Astrocyte (in vitro differentiated cells and primary cell): ENCODE measurements at regions not wholly inside any gene's neighbourhood (a gene's known extent, or its start where the extent isn't known, plus 50 kb on each side); places are given as distances from the start of the nearest gene placed in this dataset.

ENCODE experiments used
- DNase-seq: peaks from one replicate; pipeline ENCODE4 v3.0.0-alpha.2; 2010; ENCODE audit warnings: low read depth
- FAIRE-seq: peaks from 2 replicates; lab custom pipeline; 2011; peaks lifted over from hg19 to GRCh38; lab: Jason Lieb, UNC
- H2AFZ ChIP-seq: 2 replicates; pipeline ENCODE4 v1.6.0; 2012; ENCODE audit warnings: low read depth, low read length, inconsistent platforms
- H3K27ac ChIP-seq: 2 replicates; pipeline ENCODE4 v1.5.1; 2011; ENCODE audit warnings: low read depth, low read length, inconsistent platforms
- H3K27me3 ChIP-seq: 2 replicates; pipeline ENCODE4 v1.6.0; 2011; ENCODE audit warnings: low read length, inconsistent platforms; ENCODE audit not compliant: insufficient read depth
- H3K36me3 ChIP-seq: 2 replicates; pipeline ENCODE4 v1.5.1; 2011; ENCODE audit warnings: low read length, inconsistent platforms; ENCODE audit not compliant: insufficient read depth
- H3K4me1 ChIP-seq: 2 replicates; pipeline ENCODE4 v1.5.1; 2011; ENCODE audit warnings: low read length, inconsistent platforms; ENCODE audit not compliant: insufficient read depth
- H3K4me2 ChIP-seq: 2 replicates; pipeline ENCODE4 v1.6.0; 2012; ENCODE audit warnings: low read length, inconsistent platforms
- H3K4me3 ChIP-seq: 2 replicates; pipeline ENCODE4 v1.5.1; 2011; ENCODE audit warnings: low read depth, mild to moderate bottlenecking, low read length, inconsistent platforms; ENCODE audit not compliant: insufficient read depth
- H3K79me2 ChIP-seq: 2 replicates; pipeline ENCODE4 v1.6.0; 2012; ENCODE audit warnings: mild to moderate bottlenecking, low read length, inconsistent platforms; ENCODE audit not compliant: insufficient read depth
- H3K9ac ChIP-seq: 2 replicates; pipeline ENCODE4 v1.6.0; 2012; ENCODE audit warnings: mild to moderate bottlenecking, low read length, inconsistent platforms
- H3K9me3 ChIP-seq: 2 replicates; pipeline ENCODE4 v1.5.1; 2012; ENCODE audit warnings: low read depth, mild to moderate bottlenecking, low read length, inconsistent platforms; ENCODE audit not compliant: insufficient read depth
- H4K20me1 ChIP-seq: 2 replicates; pipeline ENCODE4 v1.6.0; 2012; ENCODE audit warnings: low read length, inconsistent platforms; ENCODE audit not compliant: insufficient read depth
- H3K27ac Mint-ChIP-seq: one replicate; pipeline ENCODE4 v1.8.0; 2021; ENCODE audit warnings: mild to moderate bottlenecking, mixed read lengths; ENCODE audit not compliant: unreplicated experiment
- H3K27me3 Mint-ChIP-seq: one replicate; pipeline ENCODE4 v1.8.0; 2021; ENCODE audit warnings: low read depth, mixed read lengths; ENCODE audit not compliant: unreplicated experiment
- H3K36me3 Mint-ChIP-seq: one replicate; pipeline ENCODE4 v1.8.0; 2021; ENCODE audit warnings: low read depth, mixed read lengths; ENCODE audit not compliant: unreplicated experiment
- H3K4me1 Mint-ChIP-seq: one replicate; pipeline ENCODE4 v1.8.0; 2021; ENCODE audit warnings: low read depth, mixed read lengths; ENCODE audit not compliant: unreplicated experiment
- H3K4me3 Mint-ChIP-seq: one replicate; pipeline ENCODE4 v1.8.0; 2021; ENCODE audit warnings: mild to moderate bottlenecking, moderate library complexity, mixed read lengths; ENCODE audit not compliant: unreplicated experiment
- H3K9me3 Mint-ChIP-seq: one replicate; pipeline ENCODE4 v1.8.0; 2021; ENCODE audit warnings: mild to moderate bottlenecking, mixed read lengths; ENCODE audit not compliant: unreplicated experiment
- CTCF ChIP-seq: IDR thresholded peaks from 2 replicates; pipeline ENCODE4 v1.5.1; 2011; ENCODE audit warnings: low read depth, mild to moderate bottlenecking, inconsistent platforms, low read length, moderate library complexity; ENCODE audit not compliant: insufficient read depth
- EZH2 ChIP-seq: IDR thresholded peaks from 2 replicates; pipeline ENCODE4 v1.6.1; 2012; ENCODE audit warnings: mild to moderate bottlenecking, low read length, inconsistent platforms; ENCODE audit not compliant: insufficient read depth

DNA sequence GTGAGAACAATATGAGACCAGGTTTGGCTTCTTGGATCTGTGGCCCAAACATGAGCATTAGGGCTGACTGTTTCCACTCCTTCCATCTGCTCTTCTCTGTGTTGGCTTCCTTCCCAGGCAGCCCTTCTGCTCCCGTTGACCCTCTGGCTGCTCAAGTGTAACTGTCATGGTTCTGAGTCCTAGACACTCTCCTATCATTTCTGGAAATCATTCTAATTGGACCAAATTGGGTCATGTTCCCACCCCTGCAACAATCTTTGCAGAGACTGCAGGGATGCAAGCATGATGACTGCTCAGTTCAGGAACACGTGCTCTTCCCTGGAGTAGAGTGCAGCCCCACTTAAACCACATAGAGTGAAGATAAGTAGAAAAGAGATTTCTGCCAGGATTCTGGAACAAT, 741.4 kb downstream of the TAF11L14 start:
- Histone ChIP-seq H3K27ac (no peak overlapping the region), H4K20me1 (no peaks in the 10 kb centered on the region), H3K9me3 (no peaks in the 10 kb centered on the region), H3K9ac (no peak overlapping the region), H3K4me3 (no peak overlapping the region), H3K4me1 (no peaks in the 10 kb centered on the region), H3K36me3 (no peaks in the 10 kb centered on the region), H2AFZ (no peak overlapping the region), H3K27me3 (no peaks in the 10 kb centered on the region), H3K79me2 (no peaks in the 10 kb centered on the region), H3K4me2 (no peak overlapping the region)
- no peak for TF ChIP-seq EZH2
- no peak for TF ChIP-seq CTCF
- H3K27me3 Mint-ChIP-seq = no peaks in the 10 kb centered on the region
- no peaks in the 10 kb centered on the region for H3K9me3 Mint-ChIP-seq
- FAIRE-seq = no peak
- H3K27ac Mint-ChIP-seq = no peak overlapping the region
- DNase-seq = no peak
- H3K4me3 Mint-ChIP-seq = no peak overlapping the region
- H3K36me3 Mint-ChIP-seq = no peaks in the 10 kb centered on the region
- no peaks in the 10 kb centered on the region for H3K4me1 Mint-ChIP-seq

GRCh38 chr5:18378066-18378465, 743.8 kb downstream of the TAF11L14 start:
- TF ChIP-seq CTCF = no peak
- no peak for TF ChIP-seq EZH2
- H3K9me3 ChIP-seq = no peaks in the 10 kb centered on the region
- FAIRE-seq = no peak

GRCh38 chr5:18379189-18379588, 744.9 kb downstream of the TAF11L14 start:
- Mint-ChIP-seq H3K27me3 (no peaks in the 10 kb centered on the region), H3K36me3 (no peaks in the 10 kb centered on the region), H3K9me3 (no peaks in the 10 kb centered on the region), H3K27ac (no peak overlapping the region), H3K4me3 (no peak overlapping the region), H3K4me1 (no peaks in the 10 kb centered on the region)
- H3K27me3 ChIP-seq = no peaks in the 10 kb centered on the region
- H2AFZ ChIP-seq = no peak overlapping the region
- no peak overlapping the region for H3K4me2 ChIP-seq
- no peaks in the 10 kb centered on the region for H3K36me3 ChIP-seq
- H3K4me1 ChIP-seq = no peaks in the 10 kb centered on the region
- no peaks in the 10 kb centered on the region for H3K79me2 ChIP-seq
- no peaks in the 10 kb centered on the region for H3K9me3 ChIP-seq
- FAIRE-seq (no peak), DNase-seq (no peak)
- H3K9ac ChIP-seq = no peak overlapping the region
- no peak overlapping the region for H3K27ac ChIP-seq
- no peaks in the 10 kb centered on the region for H4K20me1 ChIP-seq
- no peak for TF ChIP-seq CTCF
- no peak for TF ChIP-seq EZH2
- H3K4me3 ChIP-seq = no peak overlapping the region

More at GRCh38 chr5:18378066-18378465, 743.8 kb downstream of the TAF11L14 start:
- H3K27me3 ChIP-seq = no peaks in the 10 kb centered on the region
- DNase-seq = no peak
- no peak overlapping the region for H3K27ac ChIP-seq
- no peak overlapping the region for H2AFZ ChIP-seq
- no peak overlapping the region for H3K4me2 ChIP-seq
- H3K36me3 ChIP-seq = no peaks in the 10 kb centered on the region
- H3K9ac ChIP-seq = no peak overlapping the region
- no peak overlapping the region for H3K4me3 ChIP-seq
- Mint-ChIP-seq H3K4me1 (no peaks in the 10 kb centered on the region), H3K27me3 (no peaks in the 10 kb centered on the region), H3K9me3 (no peaks in the 10 kb centered on the region), H3K4me3 (no peak overlapping the region), H3K27ac (no peak overlapping the region), H3K36me3 (no peaks in the 10 kb centered on the region)
- no peaks in the 10 kb centered on the region for H4K20me1 ChIP-seq
- H3K79me2 ChIP-seq = no peaks in the 10 kb centered on the region
- no peaks in the 10 kb centered on the region for H3K4me1 ChIP-seq
